NCI-H2196 (cell line): ENCODE measurements at regions not wholly inside any gene's neighbourhood (a gene's known extent, or its start where the extent isn't known, plus 50 kb on each side); places are given as distances from the start of the nearest gene placed in this dataset.

Experiments used
- DNase-seq: peaks from one replicate; lab custom pipeline; 2025; ENCODE audit not compliant: unreplicated experiment; lab: John Stamatoyannopoulos, UW

DNA sequence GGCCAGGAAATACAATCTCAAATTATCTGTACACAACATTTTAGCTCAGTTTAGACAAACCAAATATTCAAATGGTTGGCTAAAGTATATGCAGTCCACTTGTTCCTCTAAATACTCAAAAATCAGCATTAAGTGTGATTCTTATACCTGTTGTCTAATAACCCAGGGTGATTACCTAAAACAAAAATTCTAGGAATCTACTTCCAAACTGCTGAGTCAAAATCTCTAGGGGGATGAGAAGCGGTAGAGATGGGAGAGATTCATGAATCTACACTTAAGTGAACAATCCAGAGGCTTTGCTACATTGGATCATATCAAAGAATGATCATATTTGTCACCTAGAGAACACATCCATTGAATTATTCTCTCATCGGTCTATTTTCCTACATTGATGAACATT lies 420.9 kb upstream of the PKDCC start:
- DNase-seq: no peak

DNA sequence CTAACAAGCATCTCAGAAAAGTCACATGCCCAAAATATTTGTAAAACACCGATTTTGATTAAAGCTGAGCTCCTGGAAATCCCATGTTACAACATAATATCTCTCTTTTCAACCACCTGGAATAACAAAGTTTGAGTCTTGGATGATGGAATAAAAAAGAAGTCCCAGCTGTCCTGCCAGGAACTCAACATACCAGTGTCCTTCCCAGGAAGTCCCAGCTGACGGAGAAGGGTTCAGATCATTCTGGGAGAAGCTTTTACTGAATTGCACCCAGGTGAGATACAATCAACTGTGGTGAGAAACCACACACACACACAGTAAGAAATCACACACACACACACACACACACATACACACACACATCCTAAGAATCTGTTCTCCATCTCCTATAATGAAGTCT lies 413.1 kb upstream of the PKDCC start:
- DNase-seq: no peak

DNA sequence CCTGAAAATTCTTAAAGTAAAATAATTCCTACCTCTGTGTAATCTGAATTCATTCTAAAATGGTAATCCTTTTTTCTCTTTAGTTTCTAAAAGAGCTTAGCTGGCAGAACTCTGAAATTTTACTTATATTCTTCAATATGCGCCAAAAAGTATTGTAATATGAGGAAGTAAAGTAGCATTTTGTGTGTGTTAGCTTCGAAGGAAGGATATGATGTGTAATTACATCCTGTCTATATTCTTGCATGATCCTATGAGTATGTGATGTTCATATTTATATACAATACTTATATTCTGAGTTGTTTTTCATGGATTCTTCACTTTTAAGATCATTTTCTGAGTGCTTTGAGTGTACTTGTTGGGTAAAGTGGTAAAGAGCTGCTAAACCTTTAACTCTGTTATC lies 402.9 kb upstream of the PKDCC start:
- DNase-seq: no peak

DNA sequence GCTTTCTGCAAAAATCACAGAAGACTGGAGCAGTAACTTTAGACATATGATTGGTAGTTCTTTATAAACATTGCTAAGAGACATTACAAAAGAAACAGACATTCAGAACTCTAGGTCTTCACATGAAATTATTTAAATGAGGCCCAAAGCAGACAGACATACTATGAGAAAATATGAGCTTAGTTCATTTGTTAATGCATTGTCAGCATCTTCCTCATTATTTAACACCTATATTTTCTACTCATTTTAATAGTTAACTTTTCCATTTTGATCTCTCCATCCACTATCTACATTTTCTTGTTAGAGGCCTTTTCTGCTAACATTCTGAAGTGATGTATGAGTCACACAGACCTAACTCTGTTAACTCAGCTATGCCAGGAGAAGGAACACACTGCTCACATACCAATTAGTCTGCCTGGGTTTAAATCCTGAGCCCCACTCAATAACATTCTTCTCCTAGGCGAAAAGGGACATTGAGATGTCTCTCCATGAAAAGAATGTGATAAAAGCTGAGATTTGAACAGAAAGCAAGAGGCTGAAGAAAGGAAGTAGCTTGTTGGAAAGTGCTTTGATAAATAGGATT lies 400.3 kb upstream of the PKDCC start:
- no peak for DNase-seq

DNA sequence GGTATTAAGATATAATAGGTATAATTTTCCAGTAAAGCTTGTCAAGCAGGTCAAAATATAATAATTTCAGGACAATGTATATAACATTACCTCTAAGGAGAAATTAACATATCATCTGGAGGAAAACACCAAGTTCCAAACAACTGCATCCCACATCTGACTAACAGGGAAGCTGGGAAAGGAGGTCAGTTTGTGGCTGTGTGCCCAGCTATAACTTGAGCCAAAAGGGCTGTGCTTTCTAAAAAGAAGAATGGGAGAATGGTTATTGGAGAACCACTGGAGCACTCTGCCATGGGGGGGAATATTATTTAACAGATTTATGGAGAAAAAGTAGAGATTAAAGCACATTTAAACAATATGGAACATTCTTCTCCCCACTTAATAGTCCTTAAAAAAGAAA lies 390.6 kb upstream of the PKDCC start:
- no peak for DNase-seq

DNA sequence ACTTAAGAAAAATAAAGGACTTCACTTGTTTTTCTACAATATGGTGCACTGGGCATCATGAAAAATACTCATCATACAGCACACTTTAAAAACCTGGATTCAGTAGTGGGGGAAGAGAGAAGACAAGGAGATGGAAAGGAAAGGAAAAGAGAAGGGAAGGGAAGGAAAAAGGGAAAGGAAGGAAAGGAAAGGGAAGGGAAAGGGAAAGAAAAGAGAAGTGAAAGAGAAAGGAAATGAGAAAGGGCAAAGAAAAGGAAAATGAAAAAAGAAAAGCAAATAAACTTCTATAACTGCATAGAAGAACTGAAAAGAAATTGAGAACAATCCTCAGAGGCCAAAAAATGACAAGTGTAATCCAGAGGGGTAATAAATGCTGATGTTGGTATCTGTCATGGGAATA lies 388.1 kb upstream of the PKDCC start:
- no peak for DNase-seq

DNA sequence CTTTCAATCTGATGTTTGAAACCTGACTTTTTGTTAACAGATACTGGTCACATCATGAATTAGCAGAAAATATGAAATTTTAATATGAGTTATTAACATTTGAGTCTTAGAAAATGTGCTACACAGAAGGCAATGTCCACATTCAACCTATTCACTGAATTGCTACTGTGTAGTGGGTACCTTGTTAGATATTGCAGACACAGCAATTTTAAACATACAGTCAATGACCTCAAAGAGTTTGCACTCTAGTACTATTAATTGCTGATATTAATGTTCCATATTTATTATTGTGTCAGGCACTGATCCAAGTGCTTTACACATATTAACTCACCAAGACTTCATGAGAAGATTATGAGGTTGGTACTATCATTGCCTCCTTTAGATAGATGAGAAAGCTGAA lies 385.4 kb upstream of the PKDCC start:
- no peak for DNase-seq

DNA sequence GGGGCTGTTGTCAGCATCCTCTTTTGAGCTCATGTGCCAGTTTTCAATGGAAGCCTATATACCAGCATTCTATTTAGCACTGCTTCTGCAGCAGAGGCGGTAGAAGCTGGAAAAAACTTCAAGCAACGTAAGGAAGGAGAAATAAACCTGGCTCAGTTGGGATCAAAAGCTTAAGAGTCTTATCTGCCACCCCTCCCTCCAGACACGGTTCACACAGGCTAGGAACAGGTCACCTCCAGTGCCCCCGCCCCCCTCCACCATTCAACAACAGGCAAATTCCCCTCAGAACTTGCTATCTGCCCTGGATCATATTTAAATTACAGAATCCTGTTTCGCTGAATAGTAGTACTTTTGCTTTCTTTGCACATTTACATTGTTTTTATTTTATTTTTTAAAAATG lies 384.8 kb upstream of the PKDCC start:
- no peak for DNase-seq

DNA sequence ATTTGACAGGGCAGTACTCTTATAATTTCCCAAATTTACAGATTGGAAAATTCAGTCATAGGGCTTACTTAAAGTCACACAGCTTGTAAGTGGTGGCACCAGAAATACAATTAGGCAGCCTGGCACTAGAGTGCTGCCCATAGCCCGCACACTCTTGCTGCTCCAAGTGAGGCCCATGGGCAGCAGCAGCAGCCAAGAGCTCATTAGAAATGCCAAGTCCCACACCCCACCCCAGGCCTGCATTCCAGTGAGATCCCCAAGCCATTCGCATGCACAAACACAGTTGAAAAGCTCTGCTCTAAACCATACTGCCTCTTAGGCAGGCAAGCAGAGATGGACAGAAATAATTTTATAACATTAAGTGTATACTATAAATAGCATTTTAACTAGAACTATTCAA lies 379.3 kb upstream of the PKDCC start:
- DNase-seq: no peak

DNA sequence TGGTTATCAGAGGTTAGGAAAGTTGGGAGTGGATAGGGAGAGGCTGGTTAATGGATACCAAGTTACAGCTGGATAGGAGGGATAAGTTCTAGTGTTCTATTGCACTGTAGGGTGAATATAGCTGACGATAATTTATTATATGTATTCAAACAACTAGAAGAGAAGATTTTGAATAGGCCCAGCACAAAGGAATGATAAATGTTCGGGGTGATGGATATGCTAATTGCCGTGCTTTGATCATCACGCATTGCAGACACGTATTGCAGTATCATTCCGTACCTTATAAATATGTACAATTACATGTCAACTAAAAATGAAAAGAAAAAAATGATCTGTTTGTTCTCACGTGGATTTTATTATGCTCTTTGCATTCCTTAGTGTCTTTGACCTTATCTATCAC lies 369.2 kb upstream of the PKDCC start:
- DNase-seq: no peak

DNA sequence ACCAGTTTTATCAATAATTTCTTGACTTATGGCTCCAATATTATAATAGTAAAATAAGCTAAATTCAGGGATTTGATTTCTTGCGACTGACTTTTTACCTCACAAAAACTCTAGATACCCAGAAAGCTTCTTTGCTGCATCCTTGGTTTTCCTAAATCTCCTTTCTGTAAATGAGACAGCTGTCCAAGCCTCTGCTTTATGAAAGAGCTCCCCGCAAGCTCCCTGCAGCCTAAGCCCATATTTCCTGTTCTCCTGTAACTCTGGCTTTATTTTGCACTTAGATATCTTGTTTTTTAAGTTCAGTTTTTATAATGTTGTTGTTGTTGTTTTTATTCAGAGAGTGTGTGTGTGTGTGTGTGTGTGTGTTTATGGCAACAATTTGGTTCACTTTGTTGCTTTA lies 361.7 kb upstream of the PKDCC start:
- no peak for DNase-seq

DNA sequence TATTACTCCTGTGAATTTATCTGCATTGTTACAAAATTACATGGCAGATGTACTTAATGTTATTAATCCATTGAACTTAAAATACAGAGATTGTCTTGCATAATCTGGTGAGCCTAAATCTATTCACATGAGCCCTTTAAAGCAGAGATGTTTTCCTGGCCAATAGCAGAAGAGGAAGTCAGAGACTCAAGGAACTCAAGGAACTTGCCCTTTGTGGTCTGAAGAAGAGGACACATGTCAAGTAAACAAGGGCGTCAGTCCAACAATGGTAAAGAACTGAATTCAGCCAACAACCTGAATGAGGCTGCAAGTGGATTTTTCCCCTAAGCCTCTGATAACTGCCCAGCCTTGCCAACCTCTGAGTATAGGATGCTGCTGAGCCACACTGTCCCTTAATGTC lies 356.3 kb upstream of the PKDCC start:
- no peak for DNase-seq

DNA sequence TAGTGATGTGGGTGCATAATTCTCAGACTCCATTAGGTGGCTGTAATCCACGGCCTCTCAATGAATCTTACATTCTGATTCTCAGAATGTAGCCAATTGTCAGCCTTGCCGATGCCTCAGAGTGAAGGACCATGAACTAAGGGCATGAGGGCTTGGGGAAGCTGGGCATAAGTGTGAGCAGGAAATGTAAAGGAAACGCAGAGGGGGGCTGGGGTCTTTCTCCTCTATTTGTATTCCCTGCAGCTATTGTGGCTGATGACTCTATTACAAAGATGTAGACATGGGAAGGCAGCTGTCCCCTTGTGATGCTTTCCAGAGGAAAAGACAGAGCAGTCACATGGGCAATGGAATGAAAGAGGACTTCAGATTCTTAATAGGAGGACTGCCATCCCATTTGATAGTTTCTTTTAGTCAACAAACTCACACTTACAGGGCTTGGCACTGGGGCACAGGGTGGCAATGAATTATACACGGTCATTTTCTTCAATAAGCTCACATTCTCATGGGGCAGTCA lies 353.2 kb upstream of the PKDCC start:
- no peak for DNase-seq

DNA sequence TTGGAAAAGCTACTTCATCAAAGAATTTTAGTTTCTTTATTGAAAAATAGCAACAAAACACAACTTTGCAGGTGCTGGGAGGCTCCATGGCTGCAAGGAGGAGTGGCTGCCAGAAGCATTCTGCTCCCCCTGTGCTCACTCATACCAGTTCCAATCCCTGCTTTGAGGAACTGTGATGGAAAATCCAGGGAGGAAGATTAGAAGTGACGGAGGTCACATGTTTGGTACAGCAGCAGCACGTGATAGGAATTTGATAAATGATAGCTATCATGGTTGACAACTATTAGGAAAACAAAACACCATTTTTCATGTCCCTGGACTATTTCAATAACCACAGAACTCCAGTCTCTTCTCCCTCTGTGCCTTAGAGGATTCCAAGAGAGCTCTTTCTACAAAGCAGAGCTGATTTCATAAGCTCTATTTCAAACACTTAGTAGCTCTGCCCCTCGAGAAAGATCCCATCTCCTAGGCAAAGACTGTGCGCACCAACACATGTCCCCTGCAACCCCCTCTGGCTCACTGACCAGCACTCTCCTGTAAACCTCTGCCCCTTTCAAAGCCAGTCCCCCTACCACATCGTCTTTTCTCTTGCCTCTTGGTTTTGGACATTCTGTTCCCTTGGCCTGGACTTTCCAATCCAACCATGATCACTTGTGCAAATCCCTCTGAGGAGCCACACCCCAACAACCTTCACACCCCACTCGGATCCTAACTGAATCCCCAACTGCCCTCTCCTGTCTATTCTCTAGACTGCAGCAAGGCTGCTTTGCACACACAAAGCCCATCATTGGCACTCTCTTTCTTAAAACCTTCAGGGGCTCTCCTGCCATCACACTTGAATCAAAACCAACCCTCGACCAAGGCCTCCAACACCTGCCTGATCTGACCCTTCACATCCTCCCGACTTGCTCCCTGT lies 352.4 kb upstream of the PKDCC start:
- no peak for DNase-seq

DNA sequence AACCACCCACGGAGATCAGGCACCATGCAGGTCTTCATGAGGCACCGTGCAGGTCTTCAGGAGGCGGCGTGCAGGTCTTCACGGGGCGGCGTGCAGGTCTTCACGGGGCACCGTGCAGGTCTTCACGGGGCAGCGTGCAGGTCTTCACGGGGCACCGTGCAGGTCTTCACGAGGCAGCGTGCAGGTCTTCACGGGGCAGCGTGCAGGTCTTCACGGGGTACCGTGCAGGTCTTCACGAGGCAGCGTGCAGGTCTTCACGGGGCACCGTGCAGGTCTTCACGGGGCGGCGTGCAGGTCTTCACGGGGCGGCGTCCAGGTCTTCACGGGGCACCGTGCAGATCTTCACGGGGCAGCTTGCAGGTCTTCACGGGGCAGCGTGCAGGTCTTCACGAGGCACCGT lies 350.4 kb upstream of the PKDCC start:
- DNase-seq: no peak

DNA sequence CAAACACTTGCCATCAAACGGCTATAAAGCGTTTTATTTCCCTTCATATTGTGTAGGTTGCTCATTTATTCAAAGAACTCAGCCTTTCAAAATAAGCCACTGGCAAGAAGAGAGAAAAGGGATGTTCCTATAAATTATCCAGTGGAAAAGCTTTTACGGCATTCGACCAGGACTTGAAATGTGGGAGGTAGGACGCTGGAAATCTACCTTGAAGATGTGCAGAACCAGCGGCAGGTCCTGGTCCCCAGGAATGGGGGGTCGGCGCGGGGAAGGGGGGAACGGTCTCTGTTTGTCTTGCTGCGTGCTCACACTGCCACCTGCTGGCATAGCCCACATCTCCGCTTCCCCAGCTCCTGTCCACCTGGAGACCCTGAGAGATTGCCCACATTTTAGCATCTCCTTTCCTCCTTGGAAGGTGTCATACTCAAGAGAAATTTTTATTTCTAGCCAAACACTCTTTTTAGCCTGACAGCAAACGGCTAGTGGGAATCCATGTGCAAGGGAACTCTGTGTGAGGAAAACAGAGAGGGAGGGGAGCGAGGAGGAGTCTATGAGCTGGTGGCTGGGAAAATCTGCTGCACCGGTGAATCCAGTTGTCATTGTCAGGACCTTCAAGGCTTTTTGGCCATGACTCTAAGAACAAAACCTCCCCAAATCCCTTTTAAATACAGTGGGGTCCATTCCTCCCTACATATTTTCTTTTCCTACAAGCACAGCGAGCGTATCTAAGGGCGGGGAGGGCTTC lies 349.0 kb upstream of the PKDCC start:
- DNase-seq: no peak

DNA sequence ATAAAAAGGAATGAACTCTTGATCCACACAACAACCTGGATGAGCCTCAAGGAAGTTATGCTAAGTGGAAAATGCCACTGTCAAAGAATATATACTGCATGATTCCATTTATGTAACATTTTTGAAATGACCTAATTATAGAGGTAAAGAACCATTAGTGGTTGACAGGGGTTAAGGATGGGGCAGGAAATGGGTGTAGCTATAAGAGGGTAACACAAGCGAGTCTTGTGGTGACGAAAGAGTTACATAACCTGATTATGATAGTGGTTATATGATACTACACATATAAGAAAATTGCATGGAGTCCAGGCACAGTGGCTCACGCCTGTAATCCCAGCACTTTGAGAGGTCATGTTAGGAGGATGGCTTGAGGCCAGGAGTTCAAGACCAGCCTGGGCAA lies 346.6 kb upstream of the PKDCC start:
- no peak for DNase-seq

DNA sequence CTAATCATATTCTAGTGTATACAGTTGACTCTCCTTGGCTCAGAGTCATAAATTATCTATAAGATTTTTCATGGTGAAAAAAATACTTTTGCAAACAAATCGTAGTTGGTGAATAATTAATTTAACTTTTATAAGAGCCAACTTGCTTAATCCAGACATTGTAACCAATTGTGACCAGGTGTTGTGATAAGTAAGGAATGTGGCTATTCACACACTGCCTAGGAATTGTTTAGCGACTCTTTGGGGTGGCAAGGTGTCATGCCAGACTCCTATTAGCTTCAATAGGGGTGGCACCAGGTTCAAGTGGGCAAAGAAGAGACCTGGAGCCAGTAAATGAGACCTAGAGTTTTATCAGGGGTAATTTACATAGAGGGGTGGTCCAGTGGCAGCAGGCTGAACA lies 344.7 kb upstream of the PKDCC start:
- no peak for DNase-seq

DNA sequence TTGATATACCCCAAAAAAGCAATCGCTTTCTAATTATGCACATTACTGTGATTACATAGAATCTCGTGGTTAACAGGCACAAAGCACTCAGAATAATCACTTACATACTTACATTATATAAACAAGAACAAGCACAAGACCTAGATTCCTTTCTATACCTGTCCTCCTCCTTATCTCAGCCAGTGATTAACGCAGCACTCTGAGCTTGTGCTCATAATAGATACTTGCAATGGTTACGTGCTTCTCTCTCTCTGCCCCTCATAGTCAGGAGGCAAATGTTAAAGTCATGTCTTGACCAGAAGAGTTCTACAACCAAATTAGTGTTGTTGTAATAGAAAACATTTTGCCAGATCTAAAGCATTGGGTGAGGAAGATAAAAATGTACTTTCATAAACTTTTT lies 342.2 kb upstream of the PKDCC start:
- no peak for DNase-seq

DNA sequence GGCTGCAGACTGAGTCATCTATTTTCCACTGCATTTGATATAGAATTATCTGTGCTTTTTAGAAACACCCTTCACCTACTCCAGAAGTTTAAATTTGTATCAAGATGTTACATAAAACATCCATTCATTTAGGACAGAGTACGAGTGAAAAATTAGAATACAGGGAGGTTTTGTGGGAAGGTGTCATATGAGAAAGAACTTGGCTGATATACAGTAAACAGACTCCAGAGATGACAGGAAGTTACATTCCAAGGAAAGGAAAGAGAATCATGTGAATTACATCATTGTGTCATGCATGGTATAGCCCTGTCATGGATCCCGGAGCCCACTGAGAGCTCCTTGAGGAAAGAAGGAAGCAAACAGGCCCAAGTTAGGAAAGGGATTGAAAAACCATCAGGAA lies 341.5 kb upstream of the PKDCC start:
- DNase-seq: no peak

DNA sequence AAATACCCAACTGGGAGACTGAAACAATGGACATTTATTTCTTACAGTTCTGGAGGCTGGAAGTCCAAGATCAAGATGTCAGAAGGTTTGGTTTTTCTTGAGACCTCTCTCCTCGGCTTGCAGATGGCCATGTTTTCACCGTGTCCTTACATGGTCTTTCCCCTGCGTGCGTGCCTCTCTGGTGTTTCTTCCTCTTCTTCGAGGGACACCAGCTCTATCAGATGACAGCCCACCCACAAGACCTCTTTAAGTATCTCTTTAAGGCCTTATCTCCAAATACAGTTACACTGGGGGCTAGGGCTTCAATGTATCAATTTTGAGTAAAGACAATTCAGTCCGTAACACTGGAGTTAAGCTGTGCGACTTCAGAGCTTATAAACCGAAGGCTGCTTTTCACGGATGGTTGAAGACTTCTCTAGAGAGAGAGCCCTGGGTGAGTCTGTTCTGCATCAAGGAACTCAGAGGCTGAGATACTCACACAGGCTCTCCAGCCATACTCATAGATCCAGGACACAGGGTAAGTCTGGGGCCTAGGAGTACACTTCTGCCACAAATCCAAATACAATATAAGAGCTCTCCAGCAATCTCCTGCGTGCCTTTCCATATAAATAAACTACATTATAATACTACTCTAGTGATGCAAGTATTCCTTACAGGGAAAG lies 339.9 kb upstream of the PKDCC start:
- no peak for DNase-seq
